Dendritic cell treated with granulocyte-macrophage colony-stimulating factor and Interleukin-4, amounts not matched to agents 40 ng/mL and 50 ng/mL, for 4 days (primary cell): ENCODE measurements at regions not wholly inside any gene's neighbourhood (a gene's known extent, or its start where the extent isn't known, plus 50 kb on each side); places are given as distances from the start of the nearest gene placed in this dataset.
"Not testable (repeated sequence)": the region's sequence is repeated elsewhere in the genome, so short reads cannot be mapped to it uniquely, and the experiment has no call there.

Experiments
- H3K27ac Mint-ChIP-seq: one replicate; pipeline ENCODE4 v1.8.0; 2022; ENCODE audit warnings: mild to moderate bottlenecking, mixed read lengths
- H3K27me3 Mint-ChIP-seq: one replicate; pipeline ENCODE4 v1.8.0; 2022; ENCODE audit warnings: mild to moderate bottlenecking, mixed read lengths
- H3K36me3 Mint-ChIP-seq: one replicate; pipeline ENCODE4 v1.8.0; 2022; ENCODE audit warnings: low read depth, mixed read lengths
- H3K4me1 Mint-ChIP-seq: one replicate; pipeline ENCODE4 v1.8.0; 2022; ENCODE audit warnings: low read depth, mixed read lengths
- H3K4me3 Mint-ChIP-seq: one replicate; pipeline ENCODE4 v1.8.0; 2022; ENCODE audit warnings: mild to moderate bottlenecking, moderate library complexity, mixed read lengths
- H3K9me3 Mint-ChIP-seq: one replicate; pipeline ENCODE4 v1.8.0; 2022; ENCODE audit warnings: mixed read lengths
- intact Hi-C: fragments of 100-400 bp; cut with micrococcal nuclease; formaldehyde crosslinking; loops from one replicate; pipeline ENCODE4 v1.15.0; 2022

DNA sequence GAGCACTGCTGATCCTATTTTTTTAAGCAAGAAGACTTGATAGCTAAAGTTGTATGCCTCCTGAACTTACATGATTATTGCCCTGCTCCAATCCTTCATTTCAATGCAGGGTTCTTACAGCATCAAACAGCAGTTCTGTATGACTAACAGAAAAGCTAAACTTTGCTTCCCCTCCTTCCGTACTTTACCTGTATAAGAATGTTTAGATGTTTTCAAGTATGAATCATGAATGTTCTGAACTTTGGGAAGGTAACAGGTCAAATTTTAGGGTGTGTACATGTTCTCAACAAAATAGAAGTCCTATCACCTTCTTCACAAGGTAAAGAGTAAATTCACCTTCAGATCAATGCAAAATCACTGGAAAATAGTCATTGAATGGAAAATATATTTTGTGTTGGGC lies 972.6 kb upstream of the SEMA6A start:
- Mint-ChIP-seq H3K4me3 (no peak overlapping the region), H3K9me3 (peaks cover 9% of the 10 kb centered on the region), H3K4me1 (no peaks in the 10 kb centered on the region), H3K36me3 (no peaks in the 10 kb centered on the region), H3K27me3 (no peaks in the 10 kb centered on the region), H3K27ac (no peak overlapping the region)
- intact Hi-C loops = no loop called here

DNA sequence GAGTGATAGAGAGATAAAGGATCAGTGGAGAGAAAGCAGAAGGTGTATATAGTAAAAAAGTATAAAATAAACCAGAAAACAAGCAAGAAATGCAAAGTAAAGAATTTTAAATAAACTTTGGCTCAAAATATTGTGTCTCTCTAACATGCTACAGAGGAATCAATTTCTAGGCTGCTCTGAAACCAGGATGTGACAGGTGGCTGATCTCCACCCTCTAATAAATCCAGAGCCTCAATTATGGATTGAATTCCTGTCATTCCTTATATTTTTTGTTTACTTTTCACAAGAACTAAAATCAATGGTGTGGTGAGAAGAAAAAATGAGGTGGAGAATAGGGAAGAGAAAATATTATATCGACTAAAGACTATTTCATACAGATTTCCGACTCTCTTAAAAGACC lies 965.1 kb upstream of the SEMA6A start:
- H3K27me3 Mint-ChIP-seq = no peaks in the 10 kb centered on the region

DNA sequence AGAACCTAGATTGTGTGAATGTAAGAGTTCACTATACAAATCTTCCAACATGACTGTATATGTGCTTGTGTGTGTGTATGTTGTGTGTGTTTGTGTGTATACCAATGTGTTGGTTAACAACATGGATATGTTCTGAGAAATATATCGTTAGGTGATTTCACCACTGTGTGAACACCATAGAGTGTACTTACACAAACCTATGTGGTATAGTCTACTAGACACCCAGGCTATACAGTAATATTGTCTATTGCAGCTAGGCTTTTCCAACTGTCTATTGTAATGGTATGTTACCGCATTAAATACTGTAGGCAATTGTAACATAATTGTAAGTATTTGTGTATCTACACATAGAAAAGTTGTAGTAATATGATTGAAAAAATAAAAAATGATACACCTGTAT lies 959.2 kb upstream of the SEMA6A start:
- H3K27ac Mint-ChIP-seq = no peak overlapping the region

More for the DNA sequence above, 965.1 kb upstream of the SEMA6A start:
- no peak overlapping the region for H3K27ac Mint-ChIP-seq
- H3K4me1 Mint-ChIP-seq = no peaks in the 10 kb centered on the region
- intact Hi-C loops = no loop called here
- H3K4me3 Mint-ChIP-seq = no peak overlapping the region
- H3K9me3 Mint-ChIP-seq = peaks cover 9% of the 10 kb centered on the region
- no peaks in the 10 kb centered on the region for H3K36me3 Mint-ChIP-seq

GRCh38 chr5:117533051-117533670 lies 958.5 kb upstream of the SEMA6A start:
- H3K27ac Mint-ChIP-seq, H3K4me3 Mint-ChIP-seq, intact Hi-C loops, H3K4me1 Mint-ChIP-seq, H3K27me3 Mint-ChIP-seq, H3K36me3 Mint-ChIP-seq: not testable (repeated sequence)
- H3K9me3 Mint-ChIP-seq = peaks cover 17% of the 10 kb centered on the region

More for the DNA sequence above, 959.2 kb upstream of the SEMA6A start:
- H3K9me3 Mint-ChIP-seq = peaks cover 17% of the 10 kb centered on the region
- intact Hi-C loops = no loop called here
- H3K27me3 Mint-ChIP-seq = no peaks in the 10 kb centered on the region
- no peaks in the 10 kb centered on the region for H3K4me1 Mint-ChIP-seq
- H3K4me3 Mint-ChIP-seq = no peak overlapping the region
- no peaks in the 10 kb centered on the region for H3K36me3 Mint-ChIP-seq

- Mint-ChIP-seq H3K36me3 (no peaks in the 10 kb centered on the region), H3K27ac (no peak overlapping the region), H3K27me3 (no peaks in the 10 kb centered on the region), H3K4me1 (no peaks in the 10 kb centered on the region), H3K4me3 (no peak overlapping the region), H3K9me3 (peaks cover 27% of the 10 kb centered on the region)
- intact Hi-C loops = no loop called here
Observed at GRCh38 chr5:117519957-117520500, 945.4 kb upstream of the SEMA6A start.

GRCh38 chr5:117504305-117504704 lies 929.7 kb upstream of the SEMA6A start:
- Mint-ChIP-seq H3K27me3 (no peaks in the 10 kb centered on the region), H3K4me1 (no peaks in the 10 kb centered on the region), H3K9me3 (peaks cover 17% of the 10 kb centered on the region), H3K36me3 (no peaks in the 10 kb centered on the region), H3K4me3 (no peak overlapping the region), H3K27ac (no peak overlapping the region)
- intact Hi-C loops = no loop called here

- H3K27ac Mint-ChIP-seq = no peak overlapping the region
- no peak overlapping the region for H3K4me3 Mint-ChIP-seq
- intact Hi-C loops = no loop called here
- H3K9me3 Mint-ChIP-seq = peaks cover 12% of the 10 kb centered on the region
- no peaks in the 10 kb centered on the region for H3K27me3 Mint-ChIP-seq
- H3K4me1 Mint-ChIP-seq = no peaks in the 10 kb centered on the region
- no peaks in the 10 kb centered on the region for H3K36me3 Mint-ChIP-seq
Observed at GRCh38 chr5:117497601-117498000, 923.0 kb upstream of the SEMA6A start.

- Mint-ChIP-seq H3K27ac (no peak overlapping the region), H3K4me3 (no peak overlapping the region), H3K4me1 (no peaks in the 10 kb centered on the region), H3K27me3 (no peaks in the 10 kb centered on the region), H3K9me3 (peaks cover 16% of the 10 kb centered on the region), H3K36me3 (no peaks in the 10 kb centered on the region)
- intact Hi-C loops = no loop called here
Observed at GRCh38 chr5:117496801-117497200, 922.2 kb upstream of the SEMA6A start.

- intact Hi-C loops = no loop called here
- Mint-ChIP-seq H3K9me3 (peaks cover 8% of the 10 kb centered on the region), H3K27ac (no peak overlapping the region), H3K4me1 (no peaks in the 10 kb centered on the region), H3K27me3 (no peaks in the 10 kb centered on the region), H3K36me3 (no peaks in the 10 kb centered on the region), H3K4me3 (no peak overlapping the region)
Observed at GRCh38 chr5:117494188-117494587, 919.6 kb upstream of the SEMA6A start.

DNA sequence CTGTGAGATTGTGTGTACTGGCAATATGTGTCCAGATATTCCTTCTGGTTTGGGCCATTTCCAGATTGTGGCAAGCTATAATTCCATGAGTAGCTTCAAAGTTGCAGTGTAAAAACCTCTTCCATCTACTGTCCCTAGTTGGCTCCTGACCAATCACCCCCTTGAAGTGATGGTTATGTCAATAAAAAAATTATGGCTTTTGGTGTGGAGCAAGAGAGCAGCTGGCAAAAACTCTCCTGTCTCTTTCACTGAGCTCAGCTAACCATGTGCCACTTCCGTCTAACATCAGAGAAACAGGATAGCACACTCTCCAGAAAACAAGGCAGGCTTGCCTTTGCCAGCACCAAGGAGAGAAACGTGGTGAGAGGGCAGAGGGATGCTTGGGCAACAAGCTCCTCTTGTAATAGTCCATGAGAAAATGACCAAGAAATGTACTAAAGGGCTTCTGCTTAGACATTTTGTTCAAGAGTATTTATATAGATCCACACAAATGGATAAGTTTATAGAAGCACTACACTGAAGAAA lies 914.4 kb upstream of the SEMA6A start:
- intact Hi-C loops = no loop called here
- Mint-ChIP-seq H3K27me3 (no peaks in the 10 kb centered on the region), H3K4me3 (no peak overlapping the region), H3K27ac (no peak overlapping the region), H3K4me1 (no peaks in the 10 kb centered on the region), H3K36me3 (no peaks in the 10 kb centered on the region), H3K9me3 (peaks cover 21% of the 10 kb centered on the region)

DNA sequence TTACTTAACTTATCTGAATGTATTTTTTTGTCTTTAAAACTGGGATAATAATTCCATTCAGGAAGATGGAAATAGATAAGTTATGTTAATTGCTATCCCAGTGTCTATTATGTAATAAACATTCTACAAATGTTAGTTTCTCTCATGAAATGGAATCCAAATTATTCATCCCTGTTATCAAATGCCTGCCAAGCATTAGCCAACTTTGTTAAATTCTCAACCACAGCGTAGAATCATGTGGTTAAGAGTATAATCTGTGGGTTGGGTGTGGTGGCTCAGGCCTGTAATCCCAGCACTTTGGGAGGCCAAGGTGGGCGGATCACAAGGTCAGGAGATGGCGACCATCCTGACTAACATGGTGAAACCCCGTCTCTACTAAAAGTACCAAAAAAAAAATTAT lies 912.9 kb upstream of the SEMA6A start:
- Mint-ChIP-seq H3K36me3 (no peaks in the 10 kb centered on the region), H3K9me3 (peaks cover 17% of the 10 kb centered on the region), H3K4me3 (no peak overlapping the region), H3K27ac (no peak overlapping the region), H3K4me1 (no peaks in the 10 kb centered on the region), H3K27me3 (no peaks in the 10 kb centered on the region)
- intact Hi-C loops = no loop called here

- Mint-ChIP-seq H3K4me3 (no peak overlapping the region), H3K27me3 (no peaks in the 10 kb centered on the region), H3K4me1 (no peaks in the 10 kb centered on the region), H3K9me3 (peaks cover 13% of the 10 kb centered on the region), H3K27ac (no peak overlapping the region), H3K36me3 (no peaks in the 10 kb centered on the region)
- intact Hi-C loops = no loop called here
Observed at GRCh38 chr5:117486879-117487391, 912.3 kb upstream of the SEMA6A start.

- Mint-ChIP-seq H3K4me3 (no peak overlapping the region), H3K9me3 (peaks cover 13% of the 10 kb centered on the region), H3K36me3 (no peaks in the 10 kb centered on the region), H3K27ac (no peak overlapping the region), H3K4me1 (no peaks in the 10 kb centered on the region), H3K27me3 (no peaks in the 10 kb centered on the region)
- intact Hi-C loops = no loop called here
Observed at GRCh38 chr5:117486261-117486660, 911.6 kb upstream of the SEMA6A start.

DNA sequence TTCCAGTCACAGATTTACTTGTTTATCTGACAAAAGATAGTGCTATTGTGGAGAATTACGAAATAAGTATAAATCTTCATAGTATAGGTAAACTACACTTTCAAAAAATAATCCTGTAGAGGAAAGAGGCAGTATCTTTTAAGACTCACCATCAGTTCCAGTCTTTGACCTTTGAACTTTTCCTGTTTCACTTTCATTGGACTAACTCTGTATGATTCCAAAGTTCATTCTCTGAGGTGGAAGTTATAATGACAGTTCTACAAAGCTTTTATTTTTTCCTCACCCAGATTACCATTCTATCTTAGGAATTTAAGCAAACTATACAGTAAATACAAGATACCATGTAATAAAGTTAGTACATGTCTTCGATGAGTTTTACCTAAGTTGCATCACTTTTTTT lies 901.3 kb upstream of the SEMA6A start:
- H3K4me3 Mint-ChIP-seq = no peak overlapping the region
- H3K27me3 Mint-ChIP-seq = no peaks in the 10 kb centered on the region
- no peak overlapping the region for H3K27ac Mint-ChIP-seq
- no peaks in the 10 kb centered on the region for H3K36me3 Mint-ChIP-seq
- H3K4me1 Mint-ChIP-seq = no peaks in the 10 kb centered on the region
- intact Hi-C loops = no loop called here
- H3K9me3 Mint-ChIP-seq = no peaks in the 10 kb centered on the region

GRCh38 chr5:117473165-117473564 lies 898.5 kb upstream of the SEMA6A start:
- no peaks in the 10 kb centered on the region for H3K36me3 Mint-ChIP-seq
- no peak overlapping the region for H3K27ac Mint-ChIP-seq
- intact Hi-C loops = no loop called here
- H3K4me1 Mint-ChIP-seq = no peaks in the 10 kb centered on the region
- no peaks in the 10 kb centered on the region for H3K9me3 Mint-ChIP-seq
- no peaks in the 10 kb centered on the region for H3K27me3 Mint-ChIP-seq
- no peak overlapping the region for H3K4me3 Mint-ChIP-seq
